GM12874 (cell line): ENCODE measurements at regions not wholly inside any gene's neighbourhood (a gene's known extent, or its start where the extent isn't known, plus 50 kb on each side); places are given as distances from the start of the nearest gene placed in this dataset.

Experiments used
- TF ChIP-seq, protein P1 (sequence below): IDR thresholded peaks from 2 replicates; pipeline ENCODE4 v1.5.1; 2011; ENCODE audit warnings: low read depth, mild to moderate bottlenecking, control low read depth, low read length, moderate library complexity; ENCODE audit not compliant: insufficient read depth

DNA sequence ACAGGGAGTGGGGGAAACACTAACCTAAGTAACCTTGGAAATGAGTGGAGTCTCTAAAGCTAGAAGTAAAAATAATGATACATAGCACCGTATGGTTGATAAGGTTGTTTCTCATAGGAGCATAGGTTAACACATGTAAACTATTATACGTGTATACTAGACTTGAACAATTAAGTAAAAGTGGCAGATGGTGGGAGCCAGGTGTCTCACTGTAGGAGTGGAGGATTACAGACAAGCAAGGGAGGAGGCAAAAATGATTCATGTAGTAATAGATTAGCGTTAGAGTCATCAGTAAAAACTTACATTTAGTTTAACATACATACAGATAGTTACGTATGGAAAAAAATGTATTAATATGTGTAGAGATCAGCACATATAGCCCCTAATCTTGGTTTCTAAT, 138.4 kb upstream of the DSCAM start:
- TF ChIP-seq, protein P1, sequence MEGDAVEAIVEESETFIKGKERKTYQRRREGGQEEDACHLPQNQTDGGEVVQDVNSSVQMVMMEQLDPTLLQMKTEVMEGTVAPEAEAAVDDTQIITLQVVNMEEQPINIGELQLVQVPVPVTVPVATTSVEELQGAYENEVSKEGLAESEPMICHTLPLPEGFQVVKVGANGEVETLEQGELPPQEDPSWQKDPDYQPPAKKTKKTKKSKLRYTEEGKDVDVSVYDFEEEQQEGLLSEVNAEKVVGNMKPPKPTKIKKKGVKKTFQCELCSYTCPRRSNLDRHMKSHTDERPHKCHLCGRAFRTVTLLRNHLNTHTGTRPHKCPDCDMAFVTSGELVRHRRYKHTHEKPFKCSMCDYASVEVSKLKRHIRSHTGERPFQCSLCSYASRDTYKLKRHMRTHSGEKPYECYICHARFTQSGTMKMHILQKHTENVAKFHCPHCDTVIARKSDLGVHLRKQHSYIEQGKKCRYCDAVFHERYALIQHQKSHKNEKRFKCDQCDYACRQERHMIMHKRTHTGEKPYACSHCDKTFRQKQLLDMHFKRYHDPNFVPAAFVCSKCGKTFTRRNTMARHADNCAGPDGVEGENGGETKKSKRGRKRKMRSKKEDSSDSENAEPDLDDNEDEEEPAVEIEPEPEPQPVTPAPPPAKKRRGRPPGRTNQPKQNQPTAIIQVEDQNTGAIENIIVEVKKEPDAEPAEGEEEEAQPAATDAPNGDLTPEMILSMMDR: no peak

- TF ChIP-seq, protein P1: no peak
These were observed 143.4 kb upstream of the DSCAM start for GRCh38 chr21:40990366-40990765.

DNA sequence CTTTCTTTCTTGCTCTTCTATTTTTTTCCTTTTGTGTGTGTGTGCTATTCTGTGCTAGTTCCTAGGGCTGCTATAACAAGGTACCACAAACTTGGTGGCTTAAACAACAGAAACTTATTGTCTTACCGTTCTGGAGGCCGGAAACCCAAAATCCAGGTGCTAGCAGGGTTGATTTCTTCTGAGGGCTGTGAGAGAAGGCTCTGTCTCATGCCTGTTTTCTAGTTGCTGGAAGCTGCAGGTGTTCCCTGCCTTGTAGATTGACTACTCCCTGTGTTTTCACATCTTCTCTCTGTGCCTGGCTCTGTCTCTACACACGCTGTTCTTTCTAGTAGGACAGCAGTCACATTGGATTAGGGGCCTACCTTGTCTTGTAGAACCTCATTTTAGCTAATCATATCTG, 150.9 kb upstream of the DSCAM start:
- TF ChIP-seq, protein P1: no peak

DNA sequence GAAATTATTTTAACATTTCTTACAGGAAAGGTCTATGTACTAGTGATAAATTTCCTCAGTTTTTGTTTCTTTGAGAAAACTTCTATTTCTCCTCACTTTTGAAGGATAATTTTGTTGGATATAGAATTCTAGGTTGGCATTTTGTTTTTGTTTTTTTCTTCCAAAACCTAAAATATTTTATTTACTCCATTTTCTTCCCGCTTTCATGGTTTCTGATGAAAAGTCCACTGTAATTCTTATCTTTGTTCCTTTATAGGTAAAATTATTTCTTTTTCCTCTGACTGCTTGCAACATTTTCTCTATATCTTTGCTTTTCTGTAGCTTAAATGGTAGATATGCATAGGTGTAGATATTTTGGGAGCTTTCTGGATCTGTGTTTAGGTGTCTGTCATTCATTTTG, 153.9 kb upstream of the DSCAM start:
- TF ChIP-seq, protein P1: no peak

- TF ChIP-seq, protein P1: no peak
These were observed 159.7 kb upstream of the DSCAM start for GRCh38 chr21:41006636-41007035.

DNA sequence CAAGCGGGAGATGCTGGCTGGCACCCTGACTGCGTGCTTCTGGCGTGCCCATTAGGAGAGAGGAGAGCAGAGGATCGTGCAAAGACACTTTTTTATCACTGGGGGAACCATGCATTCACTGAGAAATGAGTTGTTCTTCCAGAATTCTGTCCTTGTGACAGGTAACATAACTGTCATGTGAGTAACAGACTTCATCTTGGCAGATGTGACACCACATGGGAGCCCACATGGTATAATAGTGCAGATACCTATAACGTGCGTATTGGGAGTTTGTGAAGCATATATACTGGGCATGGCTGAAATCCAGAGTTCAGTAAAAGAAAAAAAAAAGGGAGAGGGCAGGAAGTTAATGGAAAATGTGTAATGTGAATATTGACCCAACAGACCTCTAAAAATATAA, 159.6 kb upstream of the BACE2 start:
- TF ChIP-seq, protein P1: no peak

DNA sequence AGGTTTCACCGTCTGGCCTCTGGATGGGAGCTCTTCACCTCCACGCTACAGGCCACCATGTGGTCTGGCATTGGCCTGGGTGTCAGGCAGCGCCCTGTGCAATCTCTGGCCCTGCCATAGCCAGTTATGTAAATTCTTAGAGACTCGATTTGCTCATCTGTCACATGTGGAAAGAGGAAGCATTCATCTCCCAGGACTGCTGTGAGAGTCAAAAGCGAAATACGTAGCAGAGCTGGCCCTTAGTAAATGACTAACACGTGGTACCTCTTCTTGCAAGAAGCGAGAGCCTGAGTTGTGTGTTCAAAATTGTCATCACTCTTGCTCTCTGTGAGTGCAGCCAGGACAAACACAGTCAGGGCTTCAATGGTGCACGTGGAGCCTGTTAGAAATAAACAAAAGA, 159.0 kb upstream of the BACE2 start:
- TF ChIP-seq, protein P1: no peak
